ENCODE measurements at regions not wholly inside any gene's neighbourhood (a gene's known extent, or its start where the extent isn't known, plus 50 kb on each side); places are given as distances from the start of the nearest gene placed in this dataset.

GRCh38 chr5:56696900-56697299, 118.4 kb upstream of the MAP3K1 start:
- H3K4me1 Mint-ChIP-seq = peaks cover 88% of the 10 kb centered on the region
- no peak overlapping the region for H3K27ac Mint-ChIP-seq
- ChIA-PET POLR2A (interaction anchor here (0.5 to 0.7 kb wide), 2 partner anchors 10 to 366 kb away, joined by 3 to 5 read pairs; no protein-coding TSS in a partner anchor), CTCF (interaction anchor here (0.8 to 1.7 kb wide), 2 partner anchors 10 to 376 kb away, joined by 4 to 5 read pairs; no protein-coding TSS in a partner anchor)
- peaks cover 20% of the 10 kb centered on the region for H3K9me3 Mint-ChIP-seq
- H3K27me3 Mint-ChIP-seq = no peaks in the 10 kb centered on the region
- H3K36me3 Mint-ChIP-seq (ENCODE audit: low read depth) = peaks cover 31% of the 10 kb centered on the region
- DNase-seq = no peak
- H3K4me3 Mint-ChIP-seq = no peak overlapping the region

- ChIA-PET POLR2A (no interaction called here), CTCF (no interaction called here)
- Mint-ChIP-seq H3K36me3 (ENCODE audit: low read depth) (peaks cover 50% of the 10 kb centered on the region), H3K9me3 (peaks cover 22% of the 10 kb centered on the region), H3K4me1 (peaks cover 84% of the 10 kb centered on the region), H3K4me3 (no peak overlapping the region), H3K27me3 (no peaks in the 10 kb centered on the region), H3K27ac (peak overlapping the region; percentile 94)
- no peak for DNase-seq
These were observed 122.1 kb upstream of the MAP3K1 start for GRCh38 chr5:56693220-56693579.

GRCh38 chr5:56692359-56693219, 122.8 kb upstream of the MAP3K1 start:
- peaks cover 50% of the 10 kb centered on the region for H3K36me3 Mint-ChIP-seq (ENCODE audit: low read depth)
- H3K4me3 Mint-ChIP-seq = peak overlapping the region; percentile 47
- no peaks in the 10 kb centered on the region for H3K27me3 Mint-ChIP-seq
- peak overlapping the region; percentile 94 for H3K27ac Mint-ChIP-seq
- peaks cover 87% of the 10 kb centered on the region for H3K4me1 Mint-ChIP-seq
- peaks cover 22% of the 10 kb centered on the region for H3K9me3 Mint-ChIP-seq
- ChIA-PET CTCF (interaction anchor here (1.1 kb wide), 1 partner anchor 86 kb away, joined by 3 read pairs; no protein-coding TSS in a partner anchor), POLR2A (no interaction called here)
- DNase-seq = peak; percentile 26

- Mint-ChIP-seq H3K4me3 (no peak overlapping the region), H3K4me1 (peaks cover 89% of the 10 kb centered on the region), H3K27me3 (no peaks in the 10 kb centered on the region), H3K27ac (peak overlapping the region; percentile 33), H3K9me3 (peaks cover 14% of the 10 kb centered on the region), H3K36me3 (ENCODE audit: low read depth) (peaks cover 43% of the 10 kb centered on the region)
- ChIA-PET POLR2A (no interaction called here), CTCF (interaction anchor here (0.7 to 1.4 kb wide), 3 partner anchors 10 to 34 kb away, joined by 3 to 7 read pairs (median 4); no protein-coding TSS in a partner anchor)
- no peak for DNase-seq
These were observed 126.9 kb upstream of the MAP3K1 start for GRCh38 chr5:56688402-56688801.

GRCh38 chr5:56686337-56687195, 128.8 kb upstream of the MAP3K1 start:
- peaks cover 10% of the 10 kb centered on the region for H3K9me3 Mint-ChIP-seq
- H3K4me1 Mint-ChIP-seq = peaks cover 78% of the 10 kb centered on the region
- ChIA-PET POLR2A (interaction anchor here (0.7 kb wide), 1 partner anchor 10 kb away, joined by 5 read pairs; no protein-coding TSS in a partner anchor), CTCF (interaction anchor here (0.6 to 1.7 kb wide), 3 partner anchors 10 to 587 kb away, joined by 3 to 5 read pairs (median 4); no protein-coding TSS in a partner anchor)
- DNase-seq = peak; percentile 19
- H3K36me3 Mint-ChIP-seq (ENCODE audit: low read depth) = peaks cover 25% of the 10 kb centered on the region
- H3K27me3 Mint-ChIP-seq = no peaks in the 10 kb centered on the region
- H3K4me3 Mint-ChIP-seq = no peak overlapping the region
- H3K27ac Mint-ChIP-seq = peak overlapping the region; percentile 83

- Mint-ChIP-seq H3K36me3 (ENCODE audit: low read depth) (peaks cover 19% of the 10 kb centered on the region), H3K4me1 (peaks cover 76% of the 10 kb centered on the region), H3K9me3 (peaks cover 9% of the 10 kb centered on the region), H3K4me3 (no peak overlapping the region), H3K27ac (peak overlapping the region; percentile 83), H3K27me3 (no peaks in the 10 kb centered on the region)
- no peak for DNase-seq
- CTCF ChIA-PET = interaction anchor here (1.5 to 1.7 kb wide), 2 partner anchors 10 to 15 kb away, joined by 4 to 5 read pairs; no protein-coding TSS in a partner anchor
- POLR2A ChIA-PET = no interaction called here
These were observed 129.7 kb upstream of the MAP3K1 start for GRCh38 chr5:56685503-56686217.

GRCh38 chr5:56684159-56684558, 131.2 kb upstream of the MAP3K1 start:
- CTCF ChIA-PET = no interaction called here
- H3K4me1 Mint-ChIP-seq = peaks cover 63% of the 10 kb centered on the region
- peaks cover 13% of the 10 kb centered on the region for H3K9me3 Mint-ChIP-seq

GRCh38 chr5:56683733-56684132, 131.6 kb upstream of the MAP3K1 start:
- no peak overlapping the region for H3K4me3 Mint-ChIP-seq
- H3K36me3 Mint-ChIP-seq (ENCODE audit: low read depth) = peaks cover 12% of the 10 kb centered on the region
- POLR2A ChIA-PET = no interaction called here
- H3K27me3 Mint-ChIP-seq = peaks cover 3% of the 10 kb centered on the region
- peaks cover 65% of the 10 kb centered on the region for H3K4me1 Mint-ChIP-seq
- CTCF ChIA-PET = interaction anchor here (1.5 kb wide), 1 partner anchor 14 kb away, joined by 3 read pairs; no protein-coding TSS in a partner anchor
- H3K27ac Mint-ChIP-seq = no peak overlapping the region
- H3K9me3 Mint-ChIP-seq = peaks cover 17% of the 10 kb centered on the region
- DNase-seq = no peak

More at GRCh38 chr5:56684159-56684558, 131.2 kb upstream of the MAP3K1 start:
- no peak overlapping the region for H3K27ac Mint-ChIP-seq
- POLR2A ChIA-PET = no interaction called here
- peaks cover 13% of the 10 kb centered on the region for H3K36me3 Mint-ChIP-seq (ENCODE audit: low read depth)
- H3K27me3 Mint-ChIP-seq = peaks cover 3% of the 10 kb centered on the region
- no peak overlapping the region for H3K4me3 Mint-ChIP-seq
- no peak for DNase-seq

GRCh38 chr5:56683281-56683680, 132.1 kb upstream of the MAP3K1 start:
- H3K27ac Mint-ChIP-seq = no peak overlapping the region
- peaks cover 17% of the 10 kb centered on the region for H3K9me3 Mint-ChIP-seq
- ChIA-PET POLR2A (no interaction called here), CTCF (interaction anchor here (1.5 kb wide), 2 partner anchors 12 to 13 kb away, joined by 3 read pairs; no protein-coding TSS in a partner anchor)
- H3K4me1 Mint-ChIP-seq = peaks cover 63% of the 10 kb centered on the region
- peaks cover 3% of the 10 kb centered on the region for H3K27me3 Mint-ChIP-seq
- H3K36me3 Mint-ChIP-seq (ENCODE audit: low read depth) = peaks cover 9% of the 10 kb centered on the region
- DNase-seq = no peak
- H3K4me3 Mint-ChIP-seq = no peak overlapping the region

- peaks cover 3% of the 10 kb centered on the region for H3K27me3 Mint-ChIP-seq
- peaks cover 9% of the 10 kb centered on the region for H3K36me3 Mint-ChIP-seq (ENCODE audit: low read depth)
- H3K4me1 Mint-ChIP-seq = peaks cover 48% of the 10 kb centered on the region
- CTCF ChIA-PET = interaction anchor here (0.6 to 1.0 kb wide), 3 partner anchors 13 to 33 kb away, joined by 3 read pairs; no protein-coding TSS in a partner anchor
- POLR2A ChIA-PET = no interaction called here
- no peak overlapping the region for H3K4me3 Mint-ChIP-seq
- no peak overlapping the region for H3K27ac Mint-ChIP-seq
- H3K9me3 Mint-ChIP-seq = peaks cover 22% of the 10 kb centered on the region
- no peak for DNase-seq
These were observed 134.0 kb upstream of the MAP3K1 start for GRCh38 chr5:56681346-56681745.

GRCh38 chr5:56680731-56681130, 134.6 kb upstream of the MAP3K1 start:
- no peak overlapping the region for H3K27ac Mint-ChIP-seq
- ChIA-PET CTCF (interaction anchor here (0.7 to 1.0 kb wide), 3 partner anchors 15 to 774 kb away, joined by 3 read pairs; no protein-coding TSS in a partner anchor), POLR2A (no interaction called here)
- DNase-seq = no peak
- H3K36me3 Mint-ChIP-seq (ENCODE audit: low read depth) = peaks cover 7% of the 10 kb centered on the region
- H3K27me3 Mint-ChIP-seq = peaks cover 3% of the 10 kb centered on the region
- peaks cover 42% of the 10 kb centered on the region for H3K4me1 Mint-ChIP-seq
- H3K4me3 Mint-ChIP-seq = no peak overlapping the region
- peaks cover 24% of the 10 kb centered on the region for H3K9me3 Mint-ChIP-seq

GRCh38 chr5:56677690-56678305, 137.6 kb upstream of the MAP3K1 start:
- no peak for DNase-seq
- CTCF ChIA-PET = interaction anchor here (1.0 kb wide), 2 partner anchors 21 to 39 kb away, joined by 3 read pairs; no protein-coding TSS in a partner anchor
- peaks cover 30% of the 10 kb centered on the region for H3K9me3 Mint-ChIP-seq
- H3K27me3 Mint-ChIP-seq = peaks cover 3% of the 10 kb centered on the region
- H3K27ac Mint-ChIP-seq = no peak overlapping the region
- POLR2A ChIA-PET = no interaction called here
- peaks cover 33% of the 10 kb centered on the region for H3K4me1 Mint-ChIP-seq
- H3K36me3 Mint-ChIP-seq (ENCODE audit: low read depth) = peaks cover 13% of the 10 kb centered on the region
- H3K4me3 Mint-ChIP-seq = no peak overlapping the region

Data from activated CD4-positive, alpha-beta T cell treated with anti-CD3 and anti-CD28 coated beads, Interleukin-2, amount 10 ng/mL, durations not matched to agents 7 days and 5 days (primary cell).